ENCODE measurements at regions not wholly inside any gene's neighbourhood (a gene's known extent, or its start where the extent isn't known, plus 50 kb on each side); places are given as distances from the start of the nearest gene placed in this dataset.
"Not testable (repeated sequence)": the region's sequence is repeated elsewhere in the genome, so short reads cannot be mapped to it uniquely, and the experiment has no call there.

- Histone ChIP-seq H3K4me1 (no peaks in the 10 kb centered on the region), H3K27ac (no peak overlapping the region), H3K4me3 (no peak overlapping the region), H3K9me3 (no peaks in the 10 kb centered on the region), H3K27me3 (no peaks in the 10 kb centered on the region), H3K36me3 (no peaks in the 10 kb centered on the region)
- no peak for TF ChIP-seq CTCF (IDR thresholded peaks at IDR 0.05)
- TF ChIP-seq POLR2A (IDR thresholded peaks at IDR 0.05), result no peak
- intact Hi-C loops (cut with DNase I; ENCODE audit: low total_unique reads), result no loop called here
- no peak for DNase-seq
Observed at GRCh38 chr14:65991104-65991503, 495.1 kb upstream of the CCDC196 start.

GRCh38 chr14:65991935-65992334, 494.2 kb upstream of the CCDC196 start:
- intact Hi-C loops (cut with DNase I; ENCODE audit: low total_unique reads), result not testable (repeated sequence)

GRCh38 chr14:65993103-65993502, 493.1 kb upstream of the CCDC196 start:
- Histone ChIP-seq H3K36me3 (no peaks in the 10 kb centered on the region), H3K27me3 (no peaks in the 10 kb centered on the region), H3K27ac (no peak overlapping the region), H3K9me3 (no peaks in the 10 kb centered on the region), H3K4me3 (no peak overlapping the region), H3K4me1 (no peaks in the 10 kb centered on the region)
- no peak for TF ChIP-seq CTCF (IDR thresholded peaks at IDR 0.05)
- no peak for TF ChIP-seq POLR2A (IDR thresholded peaks at IDR 0.05)
- intact Hi-C loops (cut with DNase I; ENCODE audit: low total_unique reads), result no loop called here
- no peak for DNase-seq

More at GRCh38 chr14:65991935-65992334, 494.2 kb upstream of the CCDC196 start:
- H3K36me3 ChIP-seq, H3K9me3 ChIP-seq, H3K4me1 ChIP-seq, H3K27ac ChIP-seq, H3K27me3 ChIP-seq, DNase-seq, H3K4me3 ChIP-seq: not testable (repeated sequence)

GRCh38 chr14:65993996-65994395, 492.2 kb upstream of the CCDC196 start:
- Histone ChIP-seq H3K27me3 (no peaks in the 10 kb centered on the region), H3K27ac (no peak overlapping the region), H3K36me3 (no peaks in the 10 kb centered on the region), H3K4me1 (no peaks in the 10 kb centered on the region), H3K9me3 (no peaks in the 10 kb centered on the region), H3K4me3 (no peak overlapping the region)
- intact Hi-C loops (cut with DNase I; ENCODE audit: low total_unique reads), result no loop called here
- DNase-seq, result no peak
- TF ChIP-seq CTCF (IDR thresholded peaks at IDR 0.05) (no peak), POLR2A (IDR thresholded peaks at IDR 0.05) (no peak)

- Histone ChIP-seq H3K4me3 (no peak overlapping the region), H3K27ac (no peak overlapping the region), H3K36me3 (no peaks in the 10 kb centered on the region), H3K4me1 (no peaks in the 10 kb centered on the region), H3K27me3 (no peaks in the 10 kb centered on the region), H3K9me3 (no peaks in the 10 kb centered on the region)
- no peak for DNase-seq
- TF ChIP-seq CTCF (IDR thresholded peaks at IDR 0.05) (no peak), POLR2A (IDR thresholded peaks at IDR 0.05) (no peak)
- intact Hi-C loops (cut with DNase I; ENCODE audit: low total_unique reads), result no loop called here
Observed at GRCh38 chr14:65997347-65997746, 488.8 kb upstream of the CCDC196 start.

- Histone ChIP-seq H3K36me3 (no peaks in the 10 kb centered on the region), H3K27me3 (no peaks in the 10 kb centered on the region), H3K27ac (no peak overlapping the region), H3K9me3 (no peaks in the 10 kb centered on the region), H3K4me3 (no peak overlapping the region), H3K4me1 (no peaks in the 10 kb centered on the region)
- no peak for TF ChIP-seq CTCF (IDR thresholded peaks at IDR 0.05)
- TF ChIP-seq POLR2A (IDR thresholded peaks at IDR 0.05), result no peak
- intact Hi-C loops (cut with DNase I; ENCODE audit: low total_unique reads), result no loop called here
- DNase-seq, result no peak
Observed at GRCh38 chr14:65999865-66000264, 486.3 kb upstream of the CCDC196 start.

Data from uterus (tissue), 3 donors.